H9 (cell line): ENCODE measurements at regions not wholly inside any gene's neighbourhood (a gene's known extent, or its start where the extent isn't known, plus 50 kb on each side); places are given as distances from the start of the nearest gene placed in this dataset.
A peak's percentile ranks its signal among the peaks of the same experiment; 100 is the strongest.

Experiments used
- DNase-seq: peaks from one replicate; pipeline ENCODE4 v3.0.0-alpha.2; 2017
- H2AFZ ChIP-seq: one replicate; pipeline ENCODE4 v1.6.1; 2013; ENCODE audit warnings: mild to moderate bottlenecking, low read length, control low read depth, moderate library complexity
- H2AK5ac ChIP-seq: 2 replicates; pipeline ENCODE4 v1.6.1; 2013; ENCODE audit warnings: low read length, control low read depth, mixed read lengths; ENCODE audit not compliant: insufficient read length
- H2BK120ac ChIP-seq: one replicate; pipeline ENCODE4 v1.6.1; 2013; ENCODE audit warnings: low read depth, mild to moderate bottlenecking, low read length, control low read depth, inconsistent platforms; ENCODE audit not compliant: poor library complexity, severe bottlenecking
- H2BK12ac ChIP-seq: 2 replicates; pipeline ENCODE4 v1.6.1; 2013; ENCODE audit warnings: low read length, control low read depth, mixed read lengths, low read depth; ENCODE audit not compliant: insufficient read length
- H2BK15ac ChIP-seq: 2 replicates; pipeline ENCODE4 v1.6.1; 2013; ENCODE audit warnings: low read depth, low read length, control low read depth
- H2BK20ac ChIP-seq: one replicate; pipeline ENCODE4 v1.6.1; 2013; ENCODE audit warnings: low read depth, mild to moderate bottlenecking, low read length, control low read depth, inconsistent platforms; ENCODE audit not compliant: poor library complexity, severe bottlenecking
- H2BK5ac ChIP-seq: 2 replicates; pipeline ENCODE4 v1.6.1; 2013; ENCODE audit warnings: low read length, control low read depth, mixed read lengths; ENCODE audit not compliant: insufficient read length
- H3K14ac ChIP-seq: 2 replicates; pipeline ENCODE4 v1.6.1; 2013; ENCODE audit warnings: low read length, control low read depth; ENCODE audit not compliant: insufficient read depth
- H3K18ac ChIP-seq: 2 replicates; pipeline ENCODE4 v1.6.1; 2013; ENCODE audit warnings: low read depth, mild to moderate bottlenecking, mixed read lengths, low read length, control low read depth; ENCODE audit not compliant: insufficient read length
- H3K23ac ChIP-seq: 2 replicates; pipeline ENCODE4 v1.6.1; 2013; ENCODE audit warnings: low read length, control low read depth, mixed read lengths, low read depth; ENCODE audit not compliant: insufficient read length
- H3K23me2 ChIP-seq: 2 replicates; pipeline ENCODE4 v1.6.1; 2013; ENCODE audit warnings: low read depth, mild to moderate bottlenecking, mixed read lengths, low read length, control low read depth; ENCODE audit not compliant: insufficient read length, poor library complexity, severe bottlenecking
- H3K27ac ChIP-seq: 2 replicates; pipeline ENCODE4 v1.5.1; 2013; ENCODE audit warnings: low read length, control low read depth, mixed read lengths, low read depth; ENCODE audit not compliant: insufficient read length
- H3K27me3 ChIP-seq: 2 replicates; pipeline ENCODE4 v1.6.1; 2013; ENCODE audit warnings: low read length, control low read depth, inconsistent platforms; ENCODE audit not compliant: insufficient read depth
- H3K4ac ChIP-seq: 2 replicates; pipeline ENCODE4 v1.6.1; 2013; ENCODE audit warnings: low read depth, mild to moderate bottlenecking, control low read depth, inconsistent platforms, low read length, moderate library complexity
- H3K4me1 ChIP-seq: 2 replicates; pipeline ENCODE4 v1.6.1; 2013; ENCODE audit warnings: low read length, control low read depth, inconsistent platforms; ENCODE audit not compliant: insufficient read depth
- H3K4me2 ChIP-seq: 2 replicates; pipeline ENCODE4 v1.6.1; 2013; ENCODE audit warnings: low read length, control low read depth, mixed read lengths; ENCODE audit not compliant: insufficient read length, insufficient read depth
- H3K56ac ChIP-seq: 2 replicates; pipeline ENCODE4 v1.6.1; 2013; ENCODE audit warnings: low read depth, mild to moderate bottlenecking, mixed read lengths, low read length, control low read depth; ENCODE audit not compliant: insufficient read length
- H3K79me1 ChIP-seq: 2 replicates; pipeline ENCODE4 v1.6.1; 2013; ENCODE audit warnings: low read depth, mild to moderate bottlenecking, moderate library complexity, low read length, control low read depth, inconsistent platforms; ENCODE audit not compliant: insufficient read depth, poor library complexity, severe bottlenecking
- H3K79me2 ChIP-seq: 2 replicates; pipeline ENCODE4 v1.6.1; 2013; ENCODE audit warnings: low read length, control low read depth, inconsistent platforms; ENCODE audit not compliant: insufficient read depth
- H3K9ac ChIP-seq: 2 replicates; pipeline ENCODE4 v1.6.1; 2013; ENCODE audit warnings: low read length, control low read depth, mixed read lengths; ENCODE audit not compliant: insufficient read length; ENCODE audit errors: extremely low read depth
- H3K9me3 ChIP-seq: one replicate; pipeline ENCODE4 v1.6.1; 2013; ENCODE audit warnings: low read depth, low read length, inconsistent platforms; ENCODE audit not compliant: control insufficient read depth
- H3T11ph ChIP-seq: one replicate; pipeline ENCODE4 v1.6.1; 2013; ENCODE audit warnings: mild to moderate bottlenecking, low read length, control low read depth, inconsistent platforms
- H4K20me1 ChIP-seq: one replicate; pipeline ENCODE4 v1.6.1; 2013; ENCODE audit not compliant: control insufficient read depth, insufficient read length, insufficient read depth
- H4K5ac ChIP-seq: 2 replicates; pipeline ENCODE4 v1.6.1; 2013; ENCODE audit warnings: low read depth, mild to moderate bottlenecking, mixed read lengths, low read length, control low read depth; ENCODE audit not compliant: insufficient read length
- H4K8ac ChIP-seq: replicated peaks from 2 replicates; pipeline ENCODE4 v1.6.1; 2013; ENCODE audit warnings: low read length, control low read depth, mixed read lengths, low read depth; ENCODE audit not compliant: insufficient read length
- H4K91ac ChIP-seq: 2 replicates; pipeline ENCODE4 v1.6.1; 2013; ENCODE audit warnings: low read depth, mild to moderate bottlenecking, moderate library complexity, mixed read lengths, low read length, control low read depth; ENCODE audit not compliant: insufficient read length
- H3K27ac Mint-ChIP-seq, 3 experiments: 2 replicates in 2 of 3; 3 replicates in 1 of 3; pipeline ENCODE4 v1.8.0; 2020 to 2021; ENCODE audit warnings: mixed read lengths in 3 of 3, mild to moderate bottlenecking in 1 of 3, moderate library complexity in 1 of 3
- H3K27me3 Mint-ChIP-seq: 2 replicates; pipeline ENCODE4 v1.8.0; 2021; ENCODE audit warnings: low read depth, mild to moderate bottlenecking, moderate library complexity, mixed read lengths
- H3K36me3 Mint-ChIP-seq, 3 experiments: 2 replicates in 2 of 3; 3 replicates in 1 of 3; pipeline ENCODE4 v1.8.0; 2020 to 2021; ENCODE audit warnings: low read depth in 3 of 3, mixed read lengths in 3 of 3; ENCODE audit not compliant: insufficient read depth in 1 of 3
- H3K4me1 Mint-ChIP-seq, 2 experiments: 2 replicates each; pipeline ENCODE4 v1.8.0; 2020; ENCODE audit warnings: mixed read lengths in 2 of 2
- H3K4me3 Mint-ChIP-seq, 2 experiments: 2 replicates in 1 of 2; 3 replicates in 1 of 2; pipeline ENCODE4 v1.8.0; 2020 to 2021; ENCODE audit warnings: mild to moderate bottlenecking in 2 of 2, mixed read lengths in 2 of 2, moderate library complexity in 1 of 2
- H3K9me3 Mint-ChIP-seq, 2 experiments: 2 replicates in 1 of 2; 3 replicates in 1 of 2; pipeline ENCODE4 v1.8.0; 2020; ENCODE audit warnings: mild to moderate bottlenecking in 2 of 2, mixed read lengths in 2 of 2, moderate library complexity in 1 of 2
- CTCF ChIP-seq: fragments of 200-600 bp; sonication (generic); conservative IDR thresholded peaks from 3 replicates; pipeline ENCODE4 v1.8.0; 2021; ENCODE audit warnings: antibody characterized with exemption, mild to moderate bottlenecking
- WGBS: extraction: QIAGEN DNeasy Blood & Tissue Kit; methylation state at CpG from one replicate; pipeline ENCODE4 v1.1.7; 2013; ENCODE audit warnings: missing lambda C conversion rate, low lambda C conversion rate, mixed read lengths; ENCODE audit not compliant: insufficient read length; ENCODE audit errors: extremely low coverage; 5-methylcytosine and 5-hydroxymethylcytosine counted together

- no peak overlapping the region for H4K91ac ChIP-seq
- no peak overlapping the region for H3K9ac ChIP-seq
- Mint-ChIP-seq H3K36me3 (no peaks in the 10 kb centered on the region), H3K9me3 (no peaks in the 10 kb centered on the region), H3K27ac (0 out of 7 replicates have a peak overlapping the region, but pooled peaks of 1 of the 3 experiments have one; percentile 55), H3K4me3 (no peak overlapping the region), H3K27me3 (no peaks in the 10 kb centered on the region), H3K4me1 (peaks cover 8 to 12% of the 10 kb centered on the region in 2 experiments)
- H3K27me3 ChIP-seq: no peaks in the 10 kb centered on the region
- H3K18ac ChIP-seq: no peak overlapping the region
- no peak overlapping the region for H4K8ac ChIP-seq
- no peak overlapping the region for H3K56ac ChIP-seq
- no peaks in the 10 kb centered on the region for H3K9me3 ChIP-seq
- no peak overlapping the region for H2BK12ac ChIP-seq
- no peak overlapping the region for H3K14ac ChIP-seq
- no peak overlapping the region for H2BK15ac ChIP-seq
- no peaks in the 10 kb centered on the region for H4K20me1 ChIP-seq
- no peak overlapping the region for H4K5ac ChIP-seq
- no peak overlapping the region for H3K27ac ChIP-seq
- no peak overlapping the region for H2AK5ac ChIP-seq
- WGBS: no CpG with 5 or more reads among the region's 2 CpGs
- no peak overlapping the region for H2BK120ac ChIP-seq
- no peak overlapping the region for H2AFZ ChIP-seq
- H3K23me2 ChIP-seq: no peaks in the 10 kb centered on the region
- peaks cover 2% of the 10 kb centered on the region; the same call in 1 of the 2 replicates for H3K4me1 ChIP-seq
- H3T11ph ChIP-seq: no peak overlapping the region
- H2BK20ac ChIP-seq: no peak overlapping the region
- no peak overlapping the region for H2BK5ac ChIP-seq
- no peak for TF ChIP-seq CTCF
- no peak overlapping the region for H3K23ac ChIP-seq
- no peak for DNase-seq
- no peaks in the 10 kb centered on the region for H3K79me2 ChIP-seq
- no peaks in the 10 kb centered on the region for H3K79me1 ChIP-seq
- no peak overlapping the region for H3K4ac ChIP-seq
- no peak overlapping the region for H3K4me2 ChIP-seq
These were observed 112.4 kb upstream of the TRIB2 start for GRCh38 chr2:12604341-12604740.
